ENCODE measurements at regions not wholly inside any gene's neighbourhood (a gene's known extent, or its start where the extent isn't known, plus 50 kb on each side); places are given as distances from the start of the nearest gene placed in this dataset.

DNA sequence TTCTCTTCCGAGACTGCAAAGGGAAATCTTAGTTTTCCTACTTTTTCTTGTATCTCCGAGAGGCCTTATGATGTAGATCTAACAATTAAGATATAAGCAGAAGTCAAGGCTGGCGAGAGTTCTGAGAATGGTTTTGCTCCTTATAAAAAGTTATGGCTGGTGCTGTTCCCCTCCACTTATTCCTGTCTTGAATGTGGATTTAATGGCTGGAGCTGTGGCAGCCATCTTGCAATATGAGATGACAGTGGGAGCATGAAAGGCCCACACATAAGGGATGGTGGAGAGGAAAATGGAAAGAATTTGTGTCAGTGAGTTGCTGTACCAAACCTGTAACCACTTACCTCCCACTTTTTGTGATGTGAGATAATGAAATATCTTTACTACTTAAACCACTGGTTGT lies 124.6 kb upstream of the SLC22A23 start:
- Mint-ChIP-seq H3K27me3 (ENCODE audit: low read depth, poor library complexity) (peaks cover 2% of the 10 kb centered on the region), H3K9me3 (no peaks in the 10 kb centered on the region), H3K4me3 (no peak overlapping the region), H3K27ac (no peak overlapping the region), H3K36me3 (ENCODE audit: low read depth) (no peaks in the 10 kb centered on the region), H3K4me1 (peaks cover 36% of the 10 kb centered on the region)
- TF ChIP-seq, protein P1, sequence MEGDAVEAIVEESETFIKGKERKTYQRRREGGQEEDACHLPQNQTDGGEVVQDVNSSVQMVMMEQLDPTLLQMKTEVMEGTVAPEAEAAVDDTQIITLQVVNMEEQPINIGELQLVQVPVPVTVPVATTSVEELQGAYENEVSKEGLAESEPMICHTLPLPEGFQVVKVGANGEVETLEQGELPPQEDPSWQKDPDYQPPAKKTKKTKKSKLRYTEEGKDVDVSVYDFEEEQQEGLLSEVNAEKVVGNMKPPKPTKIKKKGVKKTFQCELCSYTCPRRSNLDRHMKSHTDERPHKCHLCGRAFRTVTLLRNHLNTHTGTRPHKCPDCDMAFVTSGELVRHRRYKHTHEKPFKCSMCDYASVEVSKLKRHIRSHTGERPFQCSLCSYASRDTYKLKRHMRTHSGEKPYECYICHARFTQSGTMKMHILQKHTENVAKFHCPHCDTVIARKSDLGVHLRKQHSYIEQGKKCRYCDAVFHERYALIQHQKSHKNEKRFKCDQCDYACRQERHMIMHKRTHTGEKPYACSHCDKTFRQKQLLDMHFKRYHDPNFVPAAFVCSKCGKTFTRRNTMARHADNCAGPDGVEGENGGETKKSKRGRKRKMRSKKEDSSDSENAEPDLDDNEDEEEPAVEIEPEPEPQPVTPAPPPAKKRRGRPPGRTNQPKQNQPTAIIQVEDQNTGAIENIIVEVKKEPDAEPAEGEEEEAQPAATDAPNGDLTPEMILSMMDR (IDR thresholded peaks at IDR 0.05) = no peak
- no peak for DNase-seq

DNA sequence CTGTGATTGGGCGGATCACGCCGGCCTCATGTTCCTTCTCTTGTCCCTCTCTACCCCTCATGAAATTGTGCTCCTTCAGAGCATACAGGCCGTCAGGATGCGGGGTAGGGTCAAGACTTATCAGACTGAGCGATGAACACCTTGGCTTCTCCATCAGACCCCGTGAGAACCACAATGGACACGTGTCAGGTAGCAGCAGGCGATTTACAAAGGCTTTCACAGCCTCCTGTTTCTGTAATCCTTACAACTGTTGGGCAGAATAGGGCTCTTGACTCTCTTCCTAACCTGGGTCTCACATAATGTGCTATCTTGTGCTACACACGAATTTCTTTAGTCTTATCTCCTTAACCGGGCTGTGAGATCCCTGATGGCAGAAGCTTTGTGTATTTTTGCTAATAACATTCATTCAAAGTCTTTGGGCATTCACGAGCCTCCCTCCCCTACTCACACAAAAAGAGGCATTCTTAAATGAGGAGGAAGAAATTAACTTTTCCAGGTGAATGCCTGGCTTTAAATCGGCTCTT lies 122.9 kb upstream of the SLC22A23 start:
- Mint-ChIP-seq H3K4me3 (no peak overlapping the region), H3K9me3 (no peaks in the 10 kb centered on the region), H3K4me1 (peaks cover 27% of the 10 kb centered on the region), H3K27ac (no peak overlapping the region), H3K27me3 (ENCODE audit: low read depth, poor library complexity) (peaks cover 2% of the 10 kb centered on the region), H3K36me3 (ENCODE audit: low read depth) (no peaks in the 10 kb centered on the region)
- TF ChIP-seq, protein P1 (IDR thresholded peaks at IDR 0.05) = no peak
- no peak for DNase-seq

DNA sequence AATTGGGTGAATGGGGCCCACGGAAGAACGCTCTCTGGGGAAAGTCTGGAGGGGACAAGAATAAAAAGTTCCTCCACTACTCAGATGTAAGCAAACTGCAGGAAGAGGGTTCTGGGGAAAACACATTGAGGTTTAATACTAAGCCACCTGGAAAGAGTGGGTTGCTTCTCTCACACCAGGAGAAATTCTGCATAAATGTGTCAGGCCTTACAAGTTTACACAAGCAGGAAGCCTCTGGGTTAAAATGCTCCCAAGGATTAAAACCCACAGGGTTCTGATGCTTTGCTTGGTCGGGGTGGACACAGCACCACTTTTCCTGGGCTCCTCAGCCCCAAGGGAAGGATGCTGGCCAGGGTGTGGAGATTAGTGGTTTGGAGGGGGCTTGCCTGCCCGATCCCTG lies 122.1 kb upstream of the SLC22A23 start:
- H3K9me3 Mint-ChIP-seq = no peaks in the 10 kb centered on the region
- DNase-seq = no peak
- H3K27me3 Mint-ChIP-seq (ENCODE audit: low read depth, poor library complexity) = peaks cover 2% of the 10 kb centered on the region
- H3K27ac Mint-ChIP-seq = no peak overlapping the region
- TF ChIP-seq, protein P1 (IDR thresholded peaks at IDR 0.05) = no peak
- H3K4me1 Mint-ChIP-seq = peaks cover 24% of the 10 kb centered on the region
- no peak overlapping the region for H3K4me3 Mint-ChIP-seq
- no peaks in the 10 kb centered on the region for H3K36me3 Mint-ChIP-seq (ENCODE audit: low read depth)

DNA sequence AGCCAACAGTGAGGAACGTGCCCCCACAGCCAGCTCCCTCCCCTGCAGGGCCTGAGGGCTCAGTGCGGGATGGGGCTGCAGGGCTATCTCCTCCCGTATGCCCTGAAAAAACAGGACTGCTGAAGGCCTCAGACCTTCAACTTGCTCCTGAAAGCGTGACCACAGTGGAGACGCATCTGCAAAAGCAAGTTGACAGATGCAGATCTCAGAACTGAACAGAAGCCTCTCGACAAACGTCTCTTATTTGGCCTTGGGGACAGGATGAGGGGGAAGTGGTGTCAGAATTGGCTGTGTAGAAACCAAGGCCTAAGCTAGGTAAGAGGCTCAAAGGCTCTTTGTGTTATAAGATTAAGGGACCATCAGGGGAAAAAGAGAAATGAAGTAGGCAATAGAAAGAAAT lies 120.7 kb upstream of the SLC22A23 start:
- DNase-seq = no peak
- H3K27ac Mint-ChIP-seq = peak overlapping the region; percentile 41
- TF ChIP-seq, protein P1 (IDR thresholded peaks at IDR 0.05) = no peak
- no peak overlapping the region for H3K4me3 Mint-ChIP-seq
- H3K36me3 Mint-ChIP-seq (ENCODE audit: low read depth) = no peaks in the 10 kb centered on the region
- H3K9me3 Mint-ChIP-seq = no peaks in the 10 kb centered on the region
- peaks cover 32% of the 10 kb centered on the region for H3K4me1 Mint-ChIP-seq
- H3K27me3 Mint-ChIP-seq (ENCODE audit: low read depth, poor library complexity) = peaks cover 2% of the 10 kb centered on the region

DNA sequence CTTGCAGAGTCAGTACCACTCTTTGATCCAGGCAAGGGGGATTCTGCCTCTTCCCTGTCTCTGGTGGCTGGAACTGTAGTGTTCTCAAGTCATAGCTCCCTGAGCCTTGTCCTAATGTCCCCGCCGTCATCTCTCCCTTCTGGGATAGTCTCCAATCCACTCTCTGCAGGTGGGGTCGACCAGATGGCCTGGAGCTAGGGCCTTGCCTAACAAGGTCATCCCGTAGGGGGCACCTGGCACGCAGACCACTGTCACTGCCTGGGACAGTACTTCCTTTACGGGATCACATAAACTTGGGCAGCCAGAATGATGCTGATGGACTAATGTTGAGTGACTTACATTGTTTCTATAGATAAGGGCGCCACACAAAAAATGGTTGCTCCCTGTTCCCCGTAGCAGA lies 118.9 kb upstream of the SLC22A23 start:
- TF ChIP-seq, protein P1 (IDR thresholded peaks at IDR 0.05) = no peak
- no peak overlapping the region for H3K27ac Mint-ChIP-seq
- H3K4me1 Mint-ChIP-seq = peaks cover 50% of the 10 kb centered on the region
- no peak for DNase-seq
- H3K4me3 Mint-ChIP-seq = no peak overlapping the region
- H3K36me3 Mint-ChIP-seq (ENCODE audit: low read depth) = no peaks in the 10 kb centered on the region
- peaks cover 3% of the 10 kb centered on the region for H3K27me3 Mint-ChIP-seq (ENCODE audit: low read depth, poor library complexity)
- H3K9me3 Mint-ChIP-seq = no peaks in the 10 kb centered on the region

DNA sequence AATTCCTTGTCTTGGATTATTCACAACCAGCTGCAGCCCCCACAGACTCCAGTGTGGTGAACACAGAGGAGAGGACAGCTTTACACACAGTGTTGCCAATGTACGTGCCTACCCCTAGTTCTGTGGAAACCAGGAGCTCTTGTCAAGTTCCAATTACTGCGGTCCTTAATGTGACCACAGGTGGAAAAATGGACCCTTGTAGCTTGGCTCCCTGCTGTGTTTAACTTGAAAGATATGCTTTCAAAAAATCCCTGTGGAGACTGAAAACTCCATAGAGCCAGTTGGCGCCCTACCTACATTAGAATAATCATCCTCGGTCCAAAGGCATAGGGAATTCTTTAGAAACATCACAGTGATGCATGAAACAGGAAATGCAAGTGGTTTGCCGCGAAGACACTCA lies 118.3 kb upstream of the SLC22A23 start:
- Mint-ChIP-seq H3K9me3 (no peaks in the 10 kb centered on the region), H3K27me3 (ENCODE audit: low read depth, poor library complexity) (peaks cover 7% of the 10 kb centered on the region), H3K4me3 (no peak overlapping the region), H3K36me3 (ENCODE audit: low read depth) (no peaks in the 10 kb centered on the region), H3K4me1 (peaks cover 55% of the 10 kb centered on the region), H3K27ac (no peak overlapping the region)
- DNase-seq = no peak
- TF ChIP-seq, protein P1 (IDR thresholded peaks at IDR 0.05) = no peak

All from nephron progenitor cell (in vitro differentiated cells).